Activated CD4-positive, alpha-beta memory T cell treated with anti-CD3 and anti-CD28 coated beads, Interleukin-2, amount 10 ng/mL, durations not matched to agents 7 days and 5 days (primary cell): ENCODE measurements at regions not wholly inside any gene's neighbourhood (a gene's known extent, or its start where the extent isn't known, plus 50 kb on each side); places are given as distances from the start of the nearest gene placed in this dataset.

Source experiments
- CTCF ChIA-PET: fragments of 350-600 bp; sonication (Branson Sonifier 250); formaldehyde crosslinking; loops from one replicate; lab custom pipeline; 2021; ENCODE audit warnings: antibody characterized with exemption, inconsistent platforms; lab: Charles Lee
- POLR2A ChIA-PET: fragments of 350-600 bp; sonication (Branson Sonifier 250); formaldehyde crosslinking; loops from one replicate; lab custom pipeline; 2021; ENCODE audit warnings: antibody characterized with exemption; lab: Charles Lee
- DNase-seq: peaks from one replicate; pipeline ENCODE4 v3.0.0-alpha.2; 2020
- H3K27ac Mint-ChIP-seq: one replicate; pipeline ENCODE4 v1.8.0; 2021; ENCODE audit warnings: mild to moderate bottlenecking, mixed read lengths
- H3K27me3 Mint-ChIP-seq: one replicate; pipeline ENCODE4 v1.8.0; 2021; ENCODE audit warnings: mixed read lengths
- H3K36me3 Mint-ChIP-seq: one replicate; pipeline ENCODE4 v1.8.0; 2021; ENCODE audit warnings: low read depth, mixed read lengths
- H3K4me1 Mint-ChIP-seq: one replicate; pipeline ENCODE4 v1.8.0; 2021; ENCODE audit warnings: mixed read lengths
- H3K4me3 Mint-ChIP-seq: one replicate; pipeline ENCODE4 v1.8.0; 2021; ENCODE audit warnings: mild to moderate bottlenecking, mixed read lengths
- H3K9me3 Mint-ChIP-seq: one replicate; pipeline ENCODE4 v1.8.0; 2021; ENCODE audit warnings: mixed read lengths

DNA sequence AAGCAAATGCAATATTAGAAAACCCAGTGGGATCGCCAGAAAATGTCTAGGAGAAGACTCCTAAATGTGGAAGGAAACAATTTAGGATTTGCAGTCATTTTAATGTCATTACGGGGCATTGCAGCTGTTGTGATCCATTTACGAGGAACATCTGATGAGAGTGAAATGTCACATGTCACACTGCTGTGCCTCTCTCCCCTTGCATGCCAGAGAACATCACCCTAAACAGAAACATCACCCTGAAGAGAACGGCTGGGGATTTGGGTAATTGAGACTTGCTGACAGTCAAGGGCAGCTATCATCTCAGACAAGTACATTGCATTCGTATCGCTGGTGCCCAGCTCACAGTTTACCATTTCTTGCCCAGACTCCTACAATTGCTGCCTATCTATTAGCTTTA is 785.7 kb upstream of the POM121L12 start:
- H3K9me3 Mint-ChIP-seq, result peaks cover 7% of the 10 kb centered on the region
- no peaks in the 10 kb centered on the region for H3K4me1 Mint-ChIP-seq
- CTCF ChIA-PET, result no interaction called here
- DNase-seq, result no peak
- POLR2A ChIA-PET, result no interaction called here
- H3K27me3 Mint-ChIP-seq, result no peaks in the 10 kb centered on the region
- H3K27ac Mint-ChIP-seq, result no peak overlapping the region
- H3K4me3 Mint-ChIP-seq, result no peak overlapping the region
- no peaks in the 10 kb centered on the region for H3K36me3 Mint-ChIP-seq

DNA sequence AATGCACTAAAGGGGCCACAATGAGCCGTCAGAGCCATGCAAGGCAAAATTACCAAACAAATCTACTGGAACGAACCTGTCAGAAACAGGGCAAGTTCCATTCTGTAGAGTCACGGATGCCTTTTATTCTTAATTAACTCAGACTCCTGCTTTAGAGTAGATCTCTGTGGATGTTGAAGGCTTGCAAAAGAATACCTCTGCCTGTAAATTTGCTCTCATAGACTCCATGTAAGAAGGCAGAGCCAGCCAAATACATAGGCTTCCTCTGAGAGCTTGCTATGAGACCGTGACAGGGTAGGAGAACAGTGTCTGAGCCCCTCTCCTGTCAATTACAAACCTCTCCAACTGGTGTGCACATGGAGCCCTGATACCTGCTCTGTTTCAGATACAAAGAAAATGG is 787.9 kb upstream of the POM121L12 start:
- ChIA-PET CTCF (no interaction called here), POLR2A (no interaction called here)
- no peak overlapping the region for H3K27ac Mint-ChIP-seq
- H3K4me3 Mint-ChIP-seq, result no peak overlapping the region
- H3K27me3 Mint-ChIP-seq, result no peaks in the 10 kb centered on the region
- no peaks in the 10 kb centered on the region for H3K4me1 Mint-ChIP-seq
- peaks cover 9% of the 10 kb centered on the region for H3K9me3 Mint-ChIP-seq
- H3K36me3 Mint-ChIP-seq, result no peaks in the 10 kb centered on the region
- no peak for DNase-seq

DNA sequence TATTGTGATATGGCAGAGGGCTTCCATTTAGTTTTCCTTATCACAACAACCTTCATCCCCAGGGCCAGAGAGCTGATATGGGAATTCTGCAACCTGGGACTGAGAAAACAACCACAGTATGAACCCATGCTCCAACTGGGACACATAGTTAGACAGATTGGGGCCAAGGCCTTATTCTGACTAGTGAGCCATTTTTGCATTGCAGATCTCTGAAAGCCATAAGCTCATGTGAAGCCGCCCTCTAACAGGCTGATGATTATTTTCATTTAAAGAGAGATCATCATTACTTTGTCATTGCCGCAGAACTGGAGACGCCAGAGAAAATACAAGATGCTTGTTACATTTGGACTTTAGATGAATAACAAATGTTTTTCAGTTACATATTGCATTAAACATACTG is 791.7 kb upstream of the POM121L12 start:
- CTCF ChIA-PET, result no interaction called here
- DNase-seq, result no peak
- H3K4me3 Mint-ChIP-seq, result no peak overlapping the region
- H3K36me3 Mint-ChIP-seq, result no peaks in the 10 kb centered on the region
- no peaks in the 10 kb centered on the region for H3K27me3 Mint-ChIP-seq
- no peaks in the 10 kb centered on the region for H3K4me1 Mint-ChIP-seq
- H3K9me3 Mint-ChIP-seq, result peaks cover 17% of the 10 kb centered on the region
- H3K27ac Mint-ChIP-seq, result no peak overlapping the region
- POLR2A ChIA-PET, result no interaction called here

DNA sequence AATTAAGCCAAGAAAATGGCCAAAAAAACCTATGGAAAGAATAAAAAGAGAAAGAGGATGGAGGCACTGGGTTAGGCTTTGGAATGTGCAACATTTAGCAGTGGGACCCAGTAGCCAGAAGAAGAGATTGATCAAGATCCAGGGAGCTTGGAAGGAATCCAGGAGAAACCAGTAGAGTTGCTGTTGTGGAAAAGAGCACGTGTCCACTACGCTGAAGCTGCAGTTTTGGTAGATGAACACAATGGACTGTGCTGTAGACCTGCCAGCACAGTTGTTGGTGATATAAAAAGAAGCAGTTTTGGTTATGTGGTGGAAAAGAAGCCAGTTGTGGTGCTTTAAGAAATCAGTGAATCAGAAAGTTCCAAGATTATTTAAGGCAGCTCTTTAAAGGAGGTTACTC is 802.2 kb upstream of the POM121L12 start:
- Mint-ChIP-seq H3K4me3 (no peak overlapping the region), H3K27ac (no peak overlapping the region), H3K4me1 (no peaks in the 10 kb centered on the region), H3K36me3 (no peaks in the 10 kb centered on the region), H3K27me3 (no peaks in the 10 kb centered on the region), H3K9me3 (peaks cover 28% of the 10 kb centered on the region)
- ChIA-PET CTCF (no interaction called here), POLR2A (no interaction called here)
- DNase-seq, result no peak

DNA sequence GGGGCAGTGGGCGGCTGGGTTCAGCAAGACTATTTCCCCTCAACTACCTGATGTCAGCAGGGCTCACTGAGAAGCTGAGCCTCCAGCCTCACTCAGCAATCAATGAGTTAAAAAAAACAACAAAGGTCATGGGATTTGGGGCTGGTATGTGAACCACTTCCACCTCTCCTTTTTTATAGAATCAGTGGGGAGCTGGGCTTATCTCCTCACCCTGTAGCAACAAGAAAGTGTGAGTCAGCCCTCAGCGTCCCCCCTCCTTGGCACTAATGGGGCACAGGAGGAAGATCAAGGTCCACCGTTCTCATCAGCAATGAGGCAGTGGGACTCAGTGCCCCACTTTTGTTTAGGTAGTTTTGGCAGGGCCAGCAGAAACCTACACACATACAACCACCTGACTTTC is 823.5 kb upstream of the POM121L12 start:
- no peaks in the 10 kb centered on the region for H3K4me1 Mint-ChIP-seq
- DNase-seq, result no peak
- peaks cover 13% of the 10 kb centered on the region for H3K9me3 Mint-ChIP-seq
- no peak overlapping the region for H3K4me3 Mint-ChIP-seq
- H3K36me3 Mint-ChIP-seq, result no peaks in the 10 kb centered on the region
- POLR2A ChIA-PET, result no interaction called here
- H3K27me3 Mint-ChIP-seq, result no peaks in the 10 kb centered on the region
- CTCF ChIA-PET, result no interaction called here
- H3K27ac Mint-ChIP-seq, result no peak overlapping the region

DNA sequence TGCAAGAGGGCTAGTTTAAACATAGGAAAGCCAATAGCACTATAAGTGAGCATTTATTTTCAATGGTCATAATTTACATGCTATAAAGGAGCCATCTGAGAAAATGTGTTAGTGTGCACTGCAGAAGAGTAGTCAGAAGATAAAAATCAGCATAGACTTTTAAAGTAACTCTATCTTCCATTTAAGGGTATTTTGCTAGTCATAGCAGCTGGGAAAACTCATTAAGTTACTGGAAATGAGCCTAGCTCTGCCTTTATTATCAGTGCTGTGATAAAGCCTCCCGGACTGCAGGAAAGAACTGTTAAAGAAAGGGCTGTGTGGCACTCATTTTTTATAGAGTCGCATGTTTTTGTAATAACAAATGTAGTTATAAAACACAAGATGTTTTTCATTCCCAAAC is 825.8 kb upstream of the POM121L12 start:
- Mint-ChIP-seq H3K4me3 (no peak overlapping the region), H3K9me3 (peaks cover 10% of the 10 kb centered on the region), H3K27ac (no peak overlapping the region), H3K36me3 (no peaks in the 10 kb centered on the region), H3K27me3 (no peaks in the 10 kb centered on the region), H3K4me1 (no peaks in the 10 kb centered on the region)
- DNase-seq, result no peak
- POLR2A ChIA-PET, result no interaction called here
- CTCF ChIA-PET, result no interaction called here

DNA sequence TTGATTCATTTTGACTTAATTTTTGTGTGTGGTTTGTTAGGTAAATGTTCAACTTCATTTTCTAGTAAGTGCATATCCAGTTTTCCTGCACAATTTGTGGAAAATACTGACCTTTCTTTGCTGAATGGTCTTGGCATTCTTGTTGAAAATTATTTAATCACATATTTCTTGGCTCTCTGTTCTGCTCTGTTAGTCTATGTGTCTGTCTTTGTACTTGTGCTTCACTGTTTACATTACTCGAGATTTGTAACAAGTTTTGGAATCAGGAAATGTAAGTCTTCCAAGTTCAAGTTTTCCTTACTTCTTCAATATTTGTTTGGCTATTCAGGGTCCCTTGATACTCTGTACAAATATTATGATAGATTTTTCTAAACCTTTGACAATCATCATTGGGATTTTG is 838.2 kb upstream of the POM121L12 start:
- ChIA-PET CTCF (no interaction called here), POLR2A (no interaction called here)
- Mint-ChIP-seq H3K27me3 (no peaks in the 10 kb centered on the region), H3K36me3 (no peaks in the 10 kb centered on the region), H3K4me3 (no peak overlapping the region), H3K27ac (no peak overlapping the region), H3K4me1 (no peaks in the 10 kb centered on the region), H3K9me3 (peaks cover 6% of the 10 kb centered on the region)
- no peak for DNase-seq

DNA sequence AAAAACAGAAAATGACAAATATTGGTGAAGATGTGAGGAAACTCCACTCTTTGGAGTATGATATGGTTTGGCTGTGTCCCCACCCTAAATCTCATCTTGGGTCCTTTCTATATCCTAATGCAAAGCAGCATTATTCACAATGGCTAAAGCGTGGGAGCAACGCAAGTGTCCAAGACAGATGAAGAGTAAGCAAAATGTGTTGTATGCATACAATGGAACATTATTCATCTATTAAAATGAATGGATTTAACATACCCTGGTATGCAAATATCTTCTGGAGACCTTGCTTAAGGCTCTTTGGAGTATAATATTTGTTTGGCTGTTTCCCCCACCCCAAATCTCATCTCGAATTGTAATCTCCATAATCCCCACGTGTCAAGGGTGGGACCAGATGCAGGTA is 839.8 kb upstream of the POM121L12 start:
- Mint-ChIP-seq H3K4me3 (no peak overlapping the region), H3K36me3 (no peaks in the 10 kb centered on the region), H3K9me3 (peaks cover 3% of the 10 kb centered on the region), H3K27ac (no peak overlapping the region), H3K4me1 (no peaks in the 10 kb centered on the region), H3K27me3 (no peaks in the 10 kb centered on the region)
- DNase-seq, result no peak
- ChIA-PET POLR2A (no interaction called here), CTCF (no interaction called here)

DNA sequence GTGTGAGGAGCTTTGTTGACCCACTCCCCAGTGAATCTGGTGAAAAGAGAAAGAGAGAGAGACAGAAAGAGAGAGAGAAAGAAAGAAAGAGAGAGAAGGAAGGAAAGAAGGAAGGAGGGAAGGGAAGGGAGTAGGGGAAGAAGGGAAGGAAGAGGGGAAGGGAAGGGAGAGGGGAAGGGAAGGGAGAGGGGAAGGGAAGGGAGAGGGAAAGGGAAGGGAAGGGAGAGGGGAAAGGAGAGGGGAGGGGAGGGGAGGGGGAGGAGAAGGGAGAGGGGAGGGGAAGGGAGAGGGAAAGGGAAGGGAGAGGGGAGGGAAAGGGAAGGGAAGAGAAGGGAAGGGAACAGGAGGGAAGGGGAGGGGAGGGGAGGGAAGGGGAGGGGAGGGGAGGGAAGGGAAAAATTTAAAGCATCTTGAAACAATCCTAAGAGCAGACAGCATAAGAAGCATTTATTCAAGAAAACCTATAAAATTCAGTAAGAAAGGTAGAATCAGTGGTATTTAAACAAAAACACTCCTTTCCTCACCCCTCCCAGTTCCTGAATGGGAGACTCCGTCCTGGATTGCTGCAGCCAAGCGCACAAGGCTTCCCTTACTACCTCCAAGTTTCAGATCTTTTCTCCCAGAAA is 846.2 kb upstream of the POM121L12 start:
- CTCF ChIA-PET, result no interaction called here
- H3K27me3 Mint-ChIP-seq, result no peaks in the 10 kb centered on the region

DNA sequence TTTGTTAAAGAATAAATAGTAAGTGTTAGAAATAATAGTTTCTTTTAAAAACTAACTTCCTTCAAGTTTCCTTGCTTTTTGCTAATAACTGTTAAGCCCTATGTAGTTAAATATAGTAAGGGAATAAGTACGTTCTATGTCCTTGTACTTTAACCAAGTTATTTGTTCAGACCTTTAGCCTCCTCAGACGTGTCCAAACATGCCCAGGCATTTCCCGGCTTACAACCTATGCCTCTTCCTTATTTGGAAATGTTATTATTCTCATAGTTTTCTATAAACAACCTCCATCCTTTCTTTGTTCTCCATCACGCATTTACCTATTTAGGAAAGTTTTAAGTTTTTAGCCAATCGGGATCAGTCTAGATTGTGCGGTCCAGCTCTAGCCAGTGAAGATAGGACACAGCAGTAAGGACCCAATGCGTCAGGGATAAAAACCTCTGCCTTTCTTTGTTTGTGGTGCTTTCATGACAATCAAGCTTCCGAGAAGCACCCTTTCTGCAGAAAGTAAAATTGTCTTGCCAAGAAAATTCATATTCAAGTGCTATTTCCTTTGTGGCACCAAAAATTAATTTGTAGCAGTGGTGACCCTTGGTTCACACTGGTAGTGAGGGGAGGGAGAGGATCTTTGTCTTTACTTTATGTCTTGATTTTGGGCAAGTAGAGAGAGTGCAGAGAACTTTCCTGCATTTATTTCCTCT is 851.3 kb upstream of the POM121L12 start:
- no peaks in the 10 kb centered on the region for H3K36me3 Mint-ChIP-seq
- no peaks in the 10 kb centered on the region for H3K4me1 Mint-ChIP-seq
- peaks cover 10% of the 10 kb centered on the region for H3K9me3 Mint-ChIP-seq
- ChIA-PET POLR2A (no interaction called here), CTCF (no interaction called here)
- no peak overlapping the region for H3K27ac Mint-ChIP-seq
- H3K27me3 Mint-ChIP-seq, result no peaks in the 10 kb centered on the region
- no peak overlapping the region for H3K4me3 Mint-ChIP-seq
- no peak for DNase-seq

More for the DNA sequence above, 846.2 kb upstream of the POM121L12 start:
- H3K36me3 Mint-ChIP-seq, result no peaks in the 10 kb centered on the region
- POLR2A ChIA-PET, result no interaction called here
- H3K9me3 Mint-ChIP-seq, result peaks cover 5% of the 10 kb centered on the region
- no peak overlapping the region for H3K27ac Mint-ChIP-seq
- H3K4me1 Mint-ChIP-seq, result no peaks in the 10 kb centered on the region
- H3K4me3 Mint-ChIP-seq, result no peak overlapping the region
- DNase-seq, result no peak

DNA sequence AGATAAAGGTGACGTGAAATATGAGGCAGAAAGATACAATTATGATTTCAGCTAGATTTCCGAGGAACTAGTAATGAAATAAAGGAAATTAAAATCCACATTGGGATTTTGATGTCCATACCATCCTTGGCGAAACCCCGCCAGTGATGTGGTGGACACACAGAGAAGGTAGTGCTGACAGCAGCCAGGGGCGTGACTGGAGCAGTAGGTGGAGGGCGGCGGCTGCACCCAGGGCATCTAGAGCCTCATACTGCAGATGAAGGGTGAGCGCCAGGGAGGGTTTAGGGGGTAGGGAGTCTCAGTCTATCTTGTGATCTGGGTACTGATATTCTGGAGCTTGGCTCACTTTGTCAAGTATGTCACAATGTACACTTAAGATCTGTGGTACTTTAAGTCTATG is 855.5 kb upstream of the POM121L12 start:
- H3K4me3 Mint-ChIP-seq, result no peak overlapping the region
- CTCF ChIA-PET, result no interaction called here

DNA sequence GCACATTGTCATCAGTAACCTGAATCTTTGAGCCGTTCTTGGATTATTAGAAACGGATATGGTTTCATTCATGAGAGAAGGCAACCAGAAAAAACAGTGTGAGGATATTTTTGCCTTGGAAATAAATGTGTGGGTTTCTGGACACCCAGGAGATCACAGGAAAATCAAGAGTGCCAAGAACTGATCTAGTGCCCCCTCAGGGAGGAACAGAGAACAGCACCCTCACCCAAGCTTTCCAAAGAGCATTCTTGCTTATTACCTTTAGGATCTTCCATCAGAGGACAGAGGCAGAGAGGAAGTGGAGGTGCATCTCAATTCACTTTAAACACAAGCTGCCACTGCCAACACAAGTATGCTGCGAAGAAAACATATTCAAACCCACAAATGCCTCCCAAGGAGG is 851.5 kb upstream of the COBL start:
- ChIA-PET POLR2A (no interaction called here), CTCF (no interaction called here)
- Mint-ChIP-seq H3K4me3 (no peak overlapping the region), H3K36me3 (no peaks in the 10 kb centered on the region), H3K9me3 (peaks cover 6% of the 10 kb centered on the region), H3K27ac (no peak overlapping the region), H3K27me3 (no peaks in the 10 kb centered on the region), H3K4me1 (no peaks in the 10 kb centered on the region)
- DNase-seq, result no peak

More for the DNA sequence above, 855.5 kb upstream of the POM121L12 start:
- Mint-ChIP-seq H3K4me1 (no peaks in the 10 kb centered on the region), H3K27me3 (no peaks in the 10 kb centered on the region), H3K36me3 (no peaks in the 10 kb centered on the region), H3K9me3 (peaks cover 27% of the 10 kb centered on the region), H3K27ac (no peak overlapping the region)
- POLR2A ChIA-PET, result no interaction called here
- no peak for DNase-seq

DNA sequence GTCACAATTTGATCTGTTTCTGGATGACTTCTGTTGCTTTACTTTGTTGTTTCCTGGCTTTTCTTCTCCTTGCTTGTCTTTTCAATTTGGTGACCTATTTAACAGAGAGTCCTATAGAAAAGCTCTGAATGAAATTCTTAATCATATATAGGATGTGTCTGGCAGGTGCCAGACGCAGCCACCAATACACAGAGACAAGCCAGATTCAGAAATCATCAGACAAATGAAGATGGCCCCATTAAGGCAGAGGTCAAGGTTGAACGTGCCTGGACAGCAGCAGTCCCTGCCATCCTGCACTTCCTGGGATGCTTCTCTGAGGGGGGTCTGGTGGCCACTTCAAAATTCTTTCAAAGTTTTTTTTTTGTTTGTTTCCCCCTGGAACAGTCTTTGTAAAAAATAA is 846.7 kb upstream of the COBL start:
- Mint-ChIP-seq H3K4me1 (no peaks in the 10 kb centered on the region), H3K36me3 (no peaks in the 10 kb centered on the region), H3K9me3 (no peaks in the 10 kb centered on the region), H3K4me3 (no peak overlapping the region), H3K27me3 (no peaks in the 10 kb centered on the region), H3K27ac (no peak overlapping the region)
- DNase-seq, result no peak
- POLR2A ChIA-PET, result no interaction called here
- CTCF ChIA-PET, result no interaction called here

DNA sequence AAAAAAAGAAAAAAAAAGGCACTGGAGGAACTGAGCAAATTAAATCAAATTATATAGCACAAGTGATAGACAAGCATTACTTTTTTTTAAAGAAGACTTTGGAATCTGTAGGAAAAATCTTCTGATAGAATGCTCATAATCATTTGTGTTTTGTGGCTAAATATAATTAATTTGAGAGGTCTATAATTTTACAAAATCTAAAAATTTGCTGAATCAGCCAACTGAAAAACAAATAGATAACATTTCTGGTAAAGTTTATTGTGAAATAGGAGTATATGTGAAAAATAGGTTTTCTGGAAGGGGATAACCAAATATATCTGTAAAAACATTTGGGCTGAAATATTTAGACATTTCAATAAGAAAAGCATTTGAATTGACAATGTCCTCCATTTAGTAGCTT is 844.9 kb upstream of the COBL start:
- DNase-seq, result no peak
- no peak overlapping the region for H3K27ac Mint-ChIP-seq
- POLR2A ChIA-PET, result no interaction called here

More for the DNA sequence above, 844.9 kb upstream of the COBL start:
- no peaks in the 10 kb centered on the region for H3K4me1 Mint-ChIP-seq
- CTCF ChIA-PET, result no interaction called here
- H3K36me3 Mint-ChIP-seq, result no peaks in the 10 kb centered on the region
- H3K4me3 Mint-ChIP-seq, result no peak overlapping the region
- peaks cover 4% of the 10 kb centered on the region for H3K9me3 Mint-ChIP-seq
- H3K27me3 Mint-ChIP-seq, result no peaks in the 10 kb centered on the region
